Thoracic aorta (tissue), 2 donors: ENCODE measurements at regions not wholly inside any gene's neighbourhood (a gene's known extent, or its start where the extent isn't known, plus 50 kb on each side); places are given as distances from the start of the nearest gene placed in this dataset.

Source experiments
- ATAC-seq: fragments of 150-250 bp; one replicate; pipeline ENCODE4 v1.8.0; 2017; ENCODE audit warnings: low read depth; ENCODE audit not compliant: insufficient number of reproducible peaks, low FRiP score
- DNase-seq: peaks from one replicate; pipeline ENCODE4 v3.0.0-alpha.2; 2020; ENCODE audit warnings: low spot score
- H3K27ac ChIP-seq, 2 donors: fragments of 200-600 bp; sonication (generic); 1 replicate in 1 of 2; 2 replicates in 1 of 2; pipeline ENCODE4 v1.5.1; 2016; ENCODE audit warnings: mild to moderate bottlenecking in 2 of 2, moderate library complexity in 2 of 2
- H3K27me3 ChIP-seq: fragments of 200-600 bp; sonication (generic); replicated peaks from 2 replicates; pipeline ENCODE4 v1.6.0; 2016; ENCODE audit warnings: mild to moderate bottlenecking; ENCODE audit not compliant: insufficient read depth
- H3K36me3 ChIP-seq: fragments of 200-600 bp; sonication (generic); one replicate; pipeline ENCODE4 v1.5.1; 2016
- H3K4me1 ChIP-seq, 2 donors: fragments of 200-600 bp; sonication (generic); 1 replicate in 1 of 2; 2 replicates in 1 of 2; pipeline versions ENCODE4 v1.5.1 to v1.6.0; 2016; ENCODE audit warnings: low read depth in 2 of 2, mild to moderate bottlenecking in 1 of 2; ENCODE audit not compliant: control insufficient read depth in 1 of 2
- H3K4me3 ChIP-seq: fragments of 200-600 bp; sonication (generic); 2 replicates; pipeline ENCODE4 v1.5.1; 2016; ENCODE audit warnings: mild to moderate bottlenecking
- H3K9me3 ChIP-seq: fragments of 200-600 bp; sonication (generic); 2 replicates; pipeline ENCODE4 v1.5.1; 2016
- CTCF ChIP-seq: fragments of 200-600 bp; sonication (generic); IDR thresholded peaks from one replicate; pipeline ENCODE4 v1.5.1; 2019; ENCODE audit warnings: antibody characterized with exemption

- Histone ChIP-seq H3K27me3 (no peaks in the 10 kb centered on the region), H3K9me3 (no peaks in the 10 kb centered on the region), H3K36me3 (no peaks in the 10 kb centered on the region), H3K4me1 (peaks cover 0 to 5% of the 10 kb centered on the region in 2 donors), H3K27ac (no peak overlapping the region), H3K4me3 (no peak overlapping the region)
- no peak for DNase-seq
- ATAC-seq, result no peak
- no peak for TF ChIP-seq CTCF
These were observed 120.4 kb upstream of the EOLA2 start for GRCh38 chrX:150058728-150059127.

GRCh38 chrX:150060406-150060805, 122.1 kb upstream of the EOLA2 start:
- no peak for TF ChIP-seq CTCF
- Histone ChIP-seq H3K4me3 (no peak overlapping the region), H3K36me3 (no peaks in the 10 kb centered on the region), H3K9me3 (no peaks in the 10 kb centered on the region), H3K4me1 (peaks cover 0 to 5% of the 10 kb centered on the region in 2 donors), H3K27ac (no peak overlapping the region), H3K27me3 (no peaks in the 10 kb centered on the region)
- ATAC-seq (no peak), DNase-seq (no peak)

- Histone ChIP-seq H3K9me3 (no peaks in the 10 kb centered on the region), H3K36me3 (no peaks in the 10 kb centered on the region), H3K27me3 (no peaks in the 10 kb centered on the region), H3K4me3 (no peak overlapping the region), H3K4me1 (peaks cover 0 to 5% of the 10 kb centered on the region in 2 donors), H3K27ac (peak overlapping the region in 1 of 2 donors; percentile 41)
- peak; percentile 10 for TF ChIP-seq CTCF
- DNase-seq (no peak), ATAC-seq (no peak)
These were observed 124.2 kb upstream of the EOLA2 start for GRCh38 chrX:150062292-150063137.

GRCh38 chrX:150063138-150063518, 124.8 kb upstream of the EOLA2 start:
- DNase-seq, result no peak

GRCh38 chrX:150063674-150064073, 125.4 kb upstream of the EOLA2 start:
- TF ChIP-seq CTCF, result no peak
- no peaks in the 10 kb centered on the region for H3K36me3 ChIP-seq
- no peak overlapping the region for H3K4me3 ChIP-seq
- no peaks in the 10 kb centered on the region for H3K27me3 ChIP-seq
- H3K9me3 ChIP-seq, result no peaks in the 10 kb centered on the region
- ATAC-seq (no peak), DNase-seq (no peak)
- no peak overlapping the region for H3K27ac ChIP-seq
- H3K4me1 ChIP-seq, result peaks cover 0 to 5% of the 10 kb centered on the region in 2 donors

More at GRCh38 chrX:150063138-150063518, 124.8 kb upstream of the EOLA2 start:
- Histone ChIP-seq H3K4me1 (peaks cover 0 to 5% of the 10 kb centered on the region in 2 donors), H3K27me3 (no peaks in the 10 kb centered on the region), H3K27ac (peak overlapping the region in 1 of 2 donors; percentile 41), H3K4me3 (no peak overlapping the region), H3K36me3 (no peaks in the 10 kb centered on the region), H3K9me3 (no peaks in the 10 kb centered on the region)
- TF ChIP-seq CTCF, result no peak
- ATAC-seq, result no peak
